HCT116 (cell line): ENCODE measurements at regions not wholly inside any gene's neighbourhood (a gene's known extent, or its start where the extent isn't known, plus 50 kb on each side); places are given as distances from the start of the nearest gene placed in this dataset.

Source experiments
- ATAC-seq: fragments of 200-7000 bp; cut with Tn5 transposase; 2 replicates; pipeline ENCODE4 v1.9.1; 2020; ENCODE audit warnings: mild to moderate bottlenecking, moderate library complexity
- BruUV-seq: library from RNA; stranded (reverse); fragments of 400-500 nt; replicated peaks from 2 replicates; lab custom pipeline; 2021; lab: Mats Ljungman, UMichigan
- CTCF ChIA-PET: fragments of 300-600 bp; sonication (Branson Sonifier 250); formaldehyde crosslinking; loops from one replicate; lab custom pipeline; 2021; ENCODE audit warnings: antibody characterized with exemption; lab: Charles Lee
- POLR2A ChIA-PET: fragments of 300-600, 350-600 bp; sonication (Branson Sonifier 250); formaldehyde crosslinking; loops from one replicate; lab custom pipeline; 2021; ENCODE audit warnings: antibody characterized with exemption; lab: Charles Lee
- RAD21 ChIA-PET, 2 experiments: fragments of 300-600 bp; sonication (Branson Sonifier 250); formaldehyde crosslinking; loops; one replicate each; lab custom pipeline; 2023; ENCODE audit warnings: low total read pairs in 2 of 2; ENCODE audit not compliant: uncharacterized antibody in 2 of 2, unreplicated experiment in 2 of 2, low non-redundant PET in 1 of 2; lab: Charles Lee
- DNase-seq: peaks from one replicate; pipeline ENCODE4 v3.0.0-alpha.2; 2010; ENCODE audit warnings: low read depth, low spot score
- H2AFZ ChIP-seq: fragments of 200-600 bp; shearing (Covaris generic), sonication (generic); 2 replicates; pipeline ENCODE4 v1.6.1; 2017; ENCODE audit warnings: low read depth, mixed run types, mixed read lengths, antibody characterized with exemption, low read length; ENCODE audit not compliant: poor library complexity, severe bottlenecking
- H3K27ac ChIP-seq: 2 replicates; pipeline ENCODE4 v1.5.1; 2012; ENCODE audit warnings: low read depth, low read length
- H3K27me3 ChIP-seq: fragments of 200-600 bp; sonication (generic); 2 replicates; pipeline ENCODE4 v1.6.1; 2016; ENCODE audit warnings: mixed run types, low read length, mixed read lengths; ENCODE audit not compliant: insufficient read depth
- H3K36me3 ChIP-seq, 2 experiments: fragments of 200-500 bp in 1 of 2; fragments of 200-600 bp in 1 of 2; sonication (Bioruptor generic) in 1 of 2; sonication (generic) in 1 of 2; 2 replicates each; pipeline versions ENCODE4 v1.5.1 to v1.6.1; 2014 to 2016; ENCODE audit warnings: low read length in 2 of 2, inconsistent platforms in 1 of 2, mixed read lengths in 1 of 2, mixed run types in 1 of 2; ENCODE audit not compliant: insufficient read depth in 2 of 2, control insufficient read depth in 1 of 2
- H3K4me1 ChIP-seq, 2 experiments: fragments of 200-600 bp in 1 of 2; sonication (generic) in 1 of 2; 2 replicates each; pipeline versions ENCODE4 v1.5.1 to v1.6.1; 2012 to 2017; ENCODE audit warnings: low read length in 2 of 2, inconsistent platforms in 1 of 2, mild to moderate bottlenecking in 1 of 2, mixed read lengths in 1 of 2, mixed run types in 1 of 2, moderate library complexity in 1 of 2; ENCODE audit not compliant: insufficient read depth in 2 of 2, control insufficient read depth in 1 of 2
- H3K4me2 ChIP-seq: fragments of 200-600 bp; sonication (generic); 2 replicates; pipeline ENCODE4 v1.6.1; 2017; ENCODE audit warnings: mixed run types, low read length, mixed read lengths
- H3K4me3 ChIP-seq, 2 experiments: fragments of 200-600 bp in 1 of 2; sonication (generic) in 1 of 2; replicated peaks in 1 of 2; 2 replicates each; pipeline ENCODE4 v1.5.1; 2011 to 2016; ENCODE audit warnings: low read length in 2 of 2, control low read depth in 1 of 2, low read depth in 1 of 2, mild to moderate bottlenecking in 1 of 2, mixed read lengths in 1 of 2, mixed run types in 1 of 2
- H3K79me2 ChIP-seq: fragments of 200-600 bp; sonication (generic); 2 replicates; pipeline ENCODE4 v1.6.1; 2017; ENCODE audit warnings: mild to moderate bottlenecking, mixed run types, low read length, moderate library complexity, mixed read lengths; ENCODE audit not compliant: insufficient read depth
- H3K9ac ChIP-seq: fragments of 200-600 bp; sonication (generic); 2 replicates; pipeline ENCODE4 v1.6.1; 2016; ENCODE audit warnings: low read length, mixed read lengths
- H3K9me2 ChIP-seq: fragments of 200-600 bp; sonication (generic), shearing (Covaris generic); 2 replicates; pipeline ENCODE4 v1.6.1; 2017; ENCODE audit warnings: mixed run types, mild to moderate bottlenecking, moderate library complexity; ENCODE audit not compliant: insufficient read depth
- H3K9me3 ChIP-seq, 2 experiments: fragments of 200-500 bp in 1 of 2; fragments of 200-600 bp in 1 of 2; sonication (Bioruptor generic) in 1 of 2; sonication (generic) in 1 of 2; 2 replicates each; pipeline ENCODE4 v1.6.1; 2014 to 2017; ENCODE audit warnings: low read length in 2 of 2, mixed read lengths in 2 of 2, inconsistent platforms in 1 of 2, low read depth in 1 of 2, mild to moderate bottlenecking in 1 of 2, mixed run types in 1 of 2, moderate library complexity in 1 of 2; ENCODE audit not compliant: control insufficient read depth in 1 of 2, insufficient read depth in 1 of 2
- H4K20me1 ChIP-seq: fragments of 200-600 bp; sonication (generic), shearing (Covaris generic); 2 replicates; pipeline ENCODE4 v1.6.1; 2017; ENCODE audit warnings: mixed run types, mild to moderate bottlenecking, moderate library complexity; ENCODE audit not compliant: insufficient read depth
- CEBPB ChIP-seq: IDR thresholded peaks from 2 replicates; pipeline ENCODE4 v1.6.1; 2012; ENCODE audit warnings: low read depth
- EZH2 ChIP-seq: fragments of 200-600 bp; sonication (generic); IDR thresholded peaks from 2 replicates; pipeline ENCODE4 v1.6.1; 2017; ENCODE audit warnings: antibody characterized with exemption, mixed run types
- FOSL1 ChIP-seq: IDR thresholded peaks from 2 replicates; pipeline ENCODE4 v1.6.1; 2012; ENCODE audit warnings: low read depth
- JUND ChIP-seq: IDR thresholded peaks from 2 replicates; pipeline ENCODE4 v1.6.1; 2012
- POLR2AphosphoS5 ChIP-seq: IDR thresholded peaks from 2 replicates; pipeline ENCODE4 v1.6.1; 2011; ENCODE audit warnings: mild to moderate bottlenecking, low read depth, low read length, moderate library complexity
- SIN3A ChIP-seq: IDR thresholded peaks from 2 replicates; pipeline ENCODE4 v1.6.1; 2012; ENCODE audit warnings: low read depth
- ZFX ChIP-seq: fragments of 450-650 bp; IDR thresholded peaks from 2 replicates; pipeline ENCODE4 v1.6.1; 2017
- intact Hi-C: fragments of 100-400 bp; cut with micrococcal nuclease; formaldehyde crosslinking; loops from 2 replicates; pipeline ENCODE4 v1.10.0; 2022
- TF ChIP-seq, protein P1 (sequence below): IDR thresholded peaks from 2 replicates; pipeline ENCODE4 v1.6.1; 2012

DNA sequence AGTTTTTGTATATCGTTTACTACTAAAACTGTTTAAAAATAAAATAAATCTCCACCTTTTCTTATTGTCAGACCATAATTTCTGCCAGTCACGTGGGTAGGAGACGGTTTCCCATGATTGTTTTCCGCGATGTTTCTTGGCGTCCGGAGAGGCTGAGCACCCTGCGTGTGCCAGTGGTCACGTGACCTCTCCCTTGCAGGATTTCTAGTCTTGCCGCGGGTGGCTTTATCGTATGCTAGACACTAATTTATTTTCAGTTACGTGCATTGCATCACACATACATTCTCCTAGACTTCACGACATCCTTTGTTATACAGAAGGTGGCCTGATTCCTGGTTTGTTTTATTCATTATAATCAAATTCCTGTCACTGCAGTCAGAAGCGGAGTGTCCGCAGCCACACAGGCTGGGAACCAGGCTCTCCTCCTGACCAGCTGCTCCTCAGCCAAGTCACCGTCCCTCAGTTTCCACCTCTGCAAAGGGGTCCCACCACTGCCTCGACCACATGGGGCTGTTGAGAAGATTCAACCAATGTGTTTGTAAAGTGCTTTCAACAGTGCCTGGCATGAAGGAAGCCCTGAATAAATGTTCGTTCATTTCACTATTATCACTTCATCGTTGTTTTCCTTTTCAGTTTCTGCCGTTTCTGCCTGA lies 203.2 kb upstream of the PPP2R2D start:
- H3K27me3 ChIP-seq = 0 out of 2 replicates have a peak, but pooled peaks cover 4% of the 10 kb centered on the region
- H3K79me2 ChIP-seq = no peaks in the 10 kb centered on the region
- POLR2A ChIA-PET = no interaction called here
- no peak overlapping the region for H3K4me3 ChIP-seq
- BruUV-seq = no TSS peak
- no peaks in the 10 kb centered on the region for H3K9me3 ChIP-seq
- H3K27ac ChIP-seq = no peak overlapping the region
- no peak overlapping the region for H3K9ac ChIP-seq
- DNase-seq (no peak), ATAC-seq (no peak)
- H3K4me1 ChIP-seq = no peaks in the 10 kb centered on the region
- no peak overlapping the region for H3K4me2 ChIP-seq
- H3K9me2 ChIP-seq = no peaks in the 10 kb centered on the region
- no peaks in the 10 kb centered on the region for H3K36me3 ChIP-seq
- RAD21 ChIA-PET = no interaction called here
- no peak overlapping the region for H2AFZ ChIP-seq
- TF ChIP-seq EZH2 (no peak), POLR2AphosphoS5 (no peak), FOSL1 (no peak), ZFX (no peak), JUND (no peak), CEBPB (no peak), SIN3A (no peak)
- TF ChIP-seq, all 23 proteins: peak for 0
- no peaks in the 10 kb centered on the region for H4K20me1 ChIP-seq
- CTCF ChIA-PET = no interaction called here
- intact Hi-C loops = no loop called here

DNA sequence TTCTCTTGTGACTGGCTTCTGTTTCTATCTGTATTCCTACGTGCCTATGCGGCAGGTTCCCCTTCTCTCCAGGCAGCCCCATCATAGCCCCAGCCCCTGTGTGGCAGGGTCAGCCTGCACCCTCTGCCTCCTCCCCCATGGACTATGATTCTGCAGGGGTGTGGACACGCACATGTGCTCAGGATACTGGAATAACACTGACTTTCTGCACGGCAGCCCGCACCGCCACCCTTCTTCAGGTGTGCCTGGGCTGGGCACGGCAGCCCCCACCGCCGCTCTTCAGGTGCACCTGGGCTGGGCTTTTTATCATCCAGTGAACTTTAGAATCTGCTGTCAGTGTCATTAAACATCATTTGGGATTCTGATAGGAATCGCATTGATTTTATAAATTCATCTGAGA lies 202.6 kb upstream of the PPP2R2D start:
- Histone ChIP-seq H3K36me3 (no peaks in the 10 kb centered on the region), H3K27me3 (0 out of 2 replicates have a peak, but pooled peaks cover 4% of the 10 kb centered on the region)
- TF ChIP-seq, protein P1, sequence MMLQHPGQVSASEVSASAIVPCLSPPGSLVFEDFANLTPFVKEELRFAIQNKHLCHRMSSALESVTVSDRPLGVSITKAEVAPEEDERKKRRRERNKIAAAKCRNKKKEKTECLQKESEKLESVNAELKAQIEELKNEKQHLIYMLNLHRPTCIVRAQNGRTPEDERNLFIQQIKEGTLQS = no peak
- TF ChIP-seq, all 23 proteins: peak for 0
- no peaks in the 10 kb centered on the region for H4K20me1 ChIP-seq
- BruUV-seq = no TSS peak
- ATAC-seq = no peak
- CTCF ChIA-PET = no interaction called here
- no peaks in the 10 kb centered on the region for H3K9me2 ChIP-seq
- H3K27ac ChIP-seq = no peak overlapping the region
- no peak overlapping the region for H3K9ac ChIP-seq
- no peak overlapping the region for H3K4me3 ChIP-seq
- no peaks in the 10 kb centered on the region for H3K9me3 ChIP-seq
- H3K4me1 ChIP-seq = no peaks in the 10 kb centered on the region
- no peak for DNase-seq
- no peak overlapping the region for H3K4me2 ChIP-seq
- POLR2A ChIA-PET = no interaction called here
- intact Hi-C loops = no loop called here
- H2AFZ ChIP-seq = no peak overlapping the region
- RAD21 ChIA-PET = no interaction called here
- no peaks in the 10 kb centered on the region for H3K79me2 ChIP-seq
